ENCODE measurements at regions not wholly inside any gene's neighbourhood (a gene's known extent, or its start where the extent isn't known, plus 50 kb on each side); places are given as distances from the start of the nearest gene placed in this dataset.

DNA sequence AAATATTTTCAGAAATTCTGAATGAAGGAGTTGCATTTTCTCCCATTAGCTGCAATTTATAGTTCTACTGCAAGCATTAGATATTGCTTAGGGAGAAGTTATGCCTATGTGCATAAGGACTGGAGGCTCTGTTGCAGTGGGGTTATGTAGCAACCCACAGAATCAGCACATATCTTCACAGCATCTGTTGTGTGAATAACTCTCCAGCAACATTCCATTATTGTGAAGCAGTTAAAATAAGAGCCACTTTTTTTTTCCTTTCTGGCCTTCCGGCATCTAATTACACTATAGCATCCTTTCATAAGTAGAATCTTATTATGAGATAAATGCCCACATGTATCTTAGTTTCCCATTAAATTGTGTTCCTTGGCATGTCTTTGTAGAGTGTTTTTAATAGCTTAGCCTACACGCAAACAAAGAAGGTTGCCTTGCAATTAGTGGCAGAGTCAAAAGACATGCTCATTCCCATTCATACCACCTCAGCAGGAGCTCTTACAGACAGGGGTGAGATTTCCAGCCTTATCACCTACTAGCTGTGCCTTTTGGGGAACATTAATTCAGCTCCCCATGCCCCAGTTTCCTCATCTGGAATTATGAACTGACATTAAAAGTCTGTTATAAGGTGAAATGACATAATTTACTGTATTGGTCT lies 596.0 kb upstream of the GOT2 start:
- no peak overlapping the region for H3K27ac Mint-ChIP-seq
- TF ChIP-seq, protein P1, sequence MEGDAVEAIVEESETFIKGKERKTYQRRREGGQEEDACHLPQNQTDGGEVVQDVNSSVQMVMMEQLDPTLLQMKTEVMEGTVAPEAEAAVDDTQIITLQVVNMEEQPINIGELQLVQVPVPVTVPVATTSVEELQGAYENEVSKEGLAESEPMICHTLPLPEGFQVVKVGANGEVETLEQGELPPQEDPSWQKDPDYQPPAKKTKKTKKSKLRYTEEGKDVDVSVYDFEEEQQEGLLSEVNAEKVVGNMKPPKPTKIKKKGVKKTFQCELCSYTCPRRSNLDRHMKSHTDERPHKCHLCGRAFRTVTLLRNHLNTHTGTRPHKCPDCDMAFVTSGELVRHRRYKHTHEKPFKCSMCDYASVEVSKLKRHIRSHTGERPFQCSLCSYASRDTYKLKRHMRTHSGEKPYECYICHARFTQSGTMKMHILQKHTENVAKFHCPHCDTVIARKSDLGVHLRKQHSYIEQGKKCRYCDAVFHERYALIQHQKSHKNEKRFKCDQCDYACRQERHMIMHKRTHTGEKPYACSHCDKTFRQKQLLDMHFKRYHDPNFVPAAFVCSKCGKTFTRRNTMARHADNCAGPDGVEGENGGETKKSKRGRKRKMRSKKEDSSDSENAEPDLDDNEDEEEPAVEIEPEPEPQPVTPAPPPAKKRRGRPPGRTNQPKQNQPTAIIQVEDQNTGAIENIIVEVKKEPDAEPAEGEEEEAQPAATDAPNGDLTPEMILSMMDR (IDR thresholded peaks at IDR 0.05; ENCODE audit: unreplicated experiment in 3 of 3): no peak
- no peaks in the 10 kb centered on the region for H3K27me3 Mint-ChIP-seq (ENCODE audit: low read depth)
- H3K4me3 Mint-ChIP-seq: no peak overlapping the region
- H3K36me3 Mint-ChIP-seq (ENCODE audit: low read depth): no peaks in the 10 kb centered on the region
- no peaks in the 10 kb centered on the region for H3K9me3 Mint-ChIP-seq
- no peaks in the 10 kb centered on the region for H3K4me1 Mint-ChIP-seq

DNA sequence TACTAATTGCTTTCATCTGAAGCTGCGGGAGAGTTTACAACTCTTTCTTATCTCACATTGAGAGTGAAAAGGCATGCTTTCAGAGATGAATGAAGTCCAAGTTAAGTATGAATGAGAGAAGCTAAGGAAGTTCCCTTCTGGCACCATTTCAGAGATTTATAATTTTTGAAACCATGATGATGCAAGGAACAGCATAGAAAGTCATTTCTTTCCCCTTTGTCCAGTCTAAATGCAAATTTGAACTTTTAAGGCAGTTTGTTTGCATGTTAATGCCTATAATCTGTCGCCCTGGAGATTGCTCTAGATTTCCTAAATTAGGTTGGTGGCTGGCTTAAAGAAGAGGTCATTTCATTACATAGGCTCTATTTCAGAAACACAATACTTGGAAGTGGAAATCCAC lies 594.8 kb upstream of the GOT2 start:
- H3K27ac Mint-ChIP-seq: no peak overlapping the region

DNA sequence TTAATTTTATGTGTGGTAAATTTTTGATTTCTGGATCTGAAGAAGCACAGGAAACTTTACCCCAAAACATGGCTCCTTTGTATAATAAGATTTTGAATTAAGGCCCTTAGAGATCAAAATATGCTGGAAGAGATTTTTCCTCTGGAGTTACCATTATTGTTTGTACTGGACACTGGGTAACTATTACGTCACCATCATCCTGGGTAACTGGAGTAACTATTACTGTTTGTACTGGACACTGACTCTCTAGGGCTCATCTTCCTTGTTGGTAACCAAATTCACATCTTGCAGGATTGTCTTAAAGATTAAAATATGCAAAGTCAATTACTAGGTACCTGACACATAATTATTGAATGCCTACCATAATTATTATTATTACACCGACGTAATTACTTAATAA lies 593.8 kb upstream of the GOT2 start:
- TF ChIP-seq, protein P1 (IDR thresholded peaks at IDR 0.05; ENCODE audit: unreplicated experiment in 3 of 3): no peak
- Mint-ChIP-seq H3K9me3 (no peaks in the 10 kb centered on the region), H3K4me3 (no peak overlapping the region), H3K27ac (no peak overlapping the region), H3K27me3 (ENCODE audit: low read depth) (no peaks in the 10 kb centered on the region), H3K4me1 (no peaks in the 10 kb centered on the region), H3K36me3 (ENCODE audit: low read depth) (no peaks in the 10 kb centered on the region)

More for the DNA sequence above, 594.8 kb upstream of the GOT2 start:
- Mint-ChIP-seq H3K9me3 (no peaks in the 10 kb centered on the region), H3K36me3 (ENCODE audit: low read depth) (no peaks in the 10 kb centered on the region), H3K4me3 (no peak overlapping the region), H3K4me1 (no peaks in the 10 kb centered on the region), H3K27me3 (ENCODE audit: low read depth) (no peaks in the 10 kb centered on the region)
- TF ChIP-seq, protein P1 (IDR thresholded peaks at IDR 0.05; ENCODE audit: unreplicated experiment in 3 of 3): no peak

DNA sequence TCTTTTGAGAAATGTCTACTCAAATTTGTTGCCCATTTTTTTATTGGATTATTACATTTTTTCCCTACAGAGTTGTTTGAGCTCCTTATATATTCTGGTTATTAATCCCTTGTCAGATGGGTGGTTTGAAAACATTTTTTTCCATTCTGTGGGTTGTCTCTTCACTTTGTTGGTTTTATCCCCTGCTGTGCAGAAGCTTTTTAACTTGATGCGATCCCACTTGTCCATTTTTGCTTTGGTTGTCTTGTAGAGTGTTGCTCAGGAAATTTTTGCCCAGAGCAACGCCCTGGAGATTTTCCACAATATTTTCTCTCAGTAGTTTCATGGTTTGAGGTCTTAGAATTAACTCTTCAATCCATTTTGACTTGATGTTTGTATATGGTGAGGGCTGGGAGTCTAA lies 592.8 kb upstream of the GOT2 start:
- no peak overlapping the region for H3K4me3 Mint-ChIP-seq
- no peaks in the 10 kb centered on the region for H3K4me1 Mint-ChIP-seq
- H3K9me3 Mint-ChIP-seq: no peaks in the 10 kb centered on the region
- TF ChIP-seq, protein P1 (IDR thresholded peaks at IDR 0.05; ENCODE audit: unreplicated experiment in 3 of 3): no peak
- H3K27ac Mint-ChIP-seq: no peak overlapping the region
- H3K36me3 Mint-ChIP-seq (ENCODE audit: low read depth): no peaks in the 10 kb centered on the region
- H3K27me3 Mint-ChIP-seq (ENCODE audit: low read depth): no peaks in the 10 kb centered on the region

DNA sequence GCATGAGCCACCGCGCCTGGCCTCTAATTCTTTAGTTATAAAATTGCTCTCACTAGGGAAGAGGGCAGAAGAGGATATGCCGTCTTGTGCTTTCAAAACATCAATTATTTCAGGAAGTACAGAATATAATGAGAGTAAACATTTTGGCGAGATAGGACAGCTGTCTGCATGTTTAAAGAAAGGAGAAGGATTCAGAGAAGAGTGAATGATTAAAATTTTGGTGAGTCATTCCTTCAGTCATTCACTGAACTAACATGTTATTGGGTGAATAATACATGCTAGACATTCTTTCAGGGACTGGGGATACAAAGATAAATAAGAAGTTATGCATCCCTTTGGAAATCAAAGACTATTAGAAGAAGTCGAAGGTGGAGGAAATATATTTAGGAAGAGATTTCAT lies 590.3 kb upstream of the GOT2 start:
- TF ChIP-seq, protein P1 (IDR thresholded peaks at IDR 0.05; ENCODE audit: unreplicated experiment in 3 of 3): no peak
- H3K36me3 Mint-ChIP-seq (ENCODE audit: low read depth): no peaks in the 10 kb centered on the region
- H3K27me3 Mint-ChIP-seq (ENCODE audit: low read depth): no peaks in the 10 kb centered on the region
- H3K27ac Mint-ChIP-seq: no peak overlapping the region
- H3K4me1 Mint-ChIP-seq: no peaks in the 10 kb centered on the region
- no peak overlapping the region for H3K4me3 Mint-ChIP-seq
- H3K9me3 Mint-ChIP-seq: no peaks in the 10 kb centered on the region

DNA sequence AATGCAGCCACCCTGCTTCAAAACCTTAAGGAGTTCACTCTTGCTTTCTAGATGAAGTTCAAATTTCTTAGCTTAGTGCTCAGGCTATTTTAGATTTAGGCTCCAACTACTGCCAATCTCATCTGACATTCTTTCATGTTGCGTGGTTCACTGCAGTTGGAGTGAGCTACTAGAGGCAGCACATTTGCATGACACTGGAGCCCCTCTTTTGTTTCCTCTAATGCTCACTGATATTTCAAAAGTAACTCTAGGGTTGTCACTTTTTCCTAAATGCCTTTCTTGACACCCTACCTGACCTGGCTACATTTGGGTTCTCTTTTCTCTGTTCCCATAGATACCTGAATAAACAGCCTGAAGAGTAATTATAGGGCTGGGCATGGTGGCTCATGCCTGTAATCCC lies 586.5 kb upstream of the GOT2 start:
- Mint-ChIP-seq H3K27me3 (ENCODE audit: low read depth) (no peaks in the 10 kb centered on the region), H3K4me1 (no peaks in the 10 kb centered on the region), H3K27ac (no peak overlapping the region), H3K36me3 (ENCODE audit: low read depth) (no peaks in the 10 kb centered on the region), H3K4me3 (no peak overlapping the region), H3K9me3 (peaks cover 3% of the 10 kb centered on the region)
- TF ChIP-seq, protein P1 (IDR thresholded peaks at IDR 0.05; ENCODE audit: unreplicated experiment in 3 of 3): no peak

Measured in nephron (organoid).